GM12878 (cell line): ENCODE measurements at regions not wholly inside any gene's neighbourhood (a gene's known extent, or its start where the extent isn't known, plus 50 kb on each side); places are given as distances from the start of the nearest gene placed in this dataset.

Experiments used
- ATAC-seq: fragments of 200-7000 bp; cut with Tn5 transposase; 3 replicates; pipeline ENCODE4 v1.9.1; 2020; ENCODE audit warnings: mild to moderate bottlenecking, moderate library complexity
- BruUV-seq: library from RNA; stranded (reverse); fragments of 400-500 nt; replicated peaks from 2 replicates; lab custom pipeline; 2021; lab: Mats Ljungman, UMichigan
- CTCF ChIA-PET: fragments of 300-600 bp; sonication (Branson Sonifier 250); formaldehyde crosslinking; extraction: SDS; loops from one replicate; lab custom pipeline; 2021; ENCODE audit warnings: inconsistent platforms; lab: Yijun Ruan, JAX
- POLR2A ChIA-PET: fragments of 350-600 bp; formaldehyde crosslinking; extraction: SDS; loops from one replicate; lab custom pipeline; 2021; ENCODE audit warnings: inconsistent platforms; lab: Charles Lee
- RAD21 ChIA-PET: fragments of 300-600 bp; sonication (Branson Sonifier 250); formaldehyde crosslinking; loops from one replicate; lab custom pipeline; 2023; ENCODE audit warnings: antibody characterized with exemption; ENCODE audit not compliant: unreplicated experiment; lab: Charles Lee
- SMC1A ChIA-PET: fragments of 300-600 bp; sonication (Branson Sonifier 250); formaldehyde crosslinking; loops from one replicate; lab custom pipeline; 2023; ENCODE audit not compliant: unreplicated experiment, uncharacterized antibody; lab: Charles Lee
- DNase-seq: peaks from one replicate; pipeline ENCODE4 v3.0.0-alpha.2; 2011; ENCODE audit warnings: low read depth, low spot score
- FAIRE-seq: peaks from 3 replicates; lab custom pipeline; 2011; peaks lifted over from hg19 to GRCh38; lab: Jason Lieb, UNC
- H2AFZ ChIP-seq: 2 replicates; pipeline ENCODE4 v1.6.0; 2011; ENCODE audit warnings: low read depth, low read length, control low read depth; ENCODE audit not compliant: control insufficient read depth
- H3K27ac ChIP-seq: 2 replicates; pipeline ENCODE4 v1.5.1; 2011; ENCODE audit warnings: control low read depth; ENCODE audit not compliant: control insufficient read depth, insufficient read depth
- H3K27me3 ChIP-seq, 2 experiments: replicated peaks in 1 of 2; 2 replicates each; pipeline versions ENCODE4 v1.6.0 to v1.6.1; 2011; ENCODE audit warnings: low read length in 1 of 2; ENCODE audit not compliant: control insufficient read depth in 2 of 2, insufficient read depth in 2 of 2
- H3K36me3 ChIP-seq, 2 experiments: 2 replicates each; pipeline ENCODE4 v1.5.1; 2011; ENCODE audit warnings: low read length in 1 of 2; ENCODE audit not compliant: control insufficient read depth in 2 of 2, insufficient read depth in 2 of 2
- H3K4me1 ChIP-seq: 2 replicates; pipeline ENCODE4 v1.6.1; 2011; ENCODE audit warnings: mild to moderate bottlenecking, low read length, moderate library complexity, mixed read lengths; ENCODE audit not compliant: control insufficient read depth, insufficient read depth
- H3K4me2 ChIP-seq: 2 replicates; pipeline ENCODE4 v1.6.0; 2011; ENCODE audit warnings: control low read depth; ENCODE audit not compliant: control insufficient read depth, insufficient read depth
- H3K4me3 ChIP-seq: fragments of 200-600 bp; sonication (generic); 2 replicates; pipeline ENCODE4 v1.5.1; 2016
- H3K79me2 ChIP-seq: 2 replicates; pipeline ENCODE4 v1.6.0; 2011; ENCODE audit warnings: low read length; ENCODE audit not compliant: control insufficient read depth, insufficient read depth
- H3K9ac ChIP-seq: 2 replicates; pipeline ENCODE4 v1.8.0; 2011; ENCODE audit warnings: low read length, control low read depth, mixed read lengths; ENCODE audit not compliant: control insufficient read depth, insufficient read depth
- H3K9me3 ChIP-seq: replicated peaks from 3 replicates; pipeline ENCODE4 v1.5.1; 2011; ENCODE audit warnings: mild to moderate bottlenecking, low read length; ENCODE audit not compliant: control insufficient read depth, insufficient read depth
- H4K20me1 ChIP-seq: 2 replicates; pipeline ENCODE4 v1.6.0; 2011; ENCODE audit not compliant: control insufficient read depth, insufficient read depth
- GABPA ChIP-seq: IDR thresholded peaks from 2 replicates; pipeline ENCODE4 v1.6.1; 2014; ENCODE audit warnings: antibody characterized with exemption, low read depth, mild to moderate bottlenecking, inconsistent platforms
- IKZF1 ChIP-seq: fragments of 450-650 bp; conservative IDR thresholded peaks from 2 replicates; pipeline ENCODE4 v1.6.1; 2017; ENCODE audit warnings: antibody characterized with exemption, mild to moderate bottlenecking
- NR2C1 ChIP-seq: fragments of 450-650 bp; IDR thresholded peaks from 2 replicates; pipeline ENCODE4 v1.6.1; 2017; ENCODE audit warnings: antibody characterized with exemption, mild to moderate bottlenecking, moderate library complexity
- RCOR1 ChIP-seq: conservative IDR thresholded peaks from 2 replicates; pipeline ENCODE4 v1.6.1; 2012; ENCODE audit warnings: low read depth, low read length, improper control_type of control experiment
- SIN3A ChIP-seq: IDR thresholded peaks from 2 replicates; pipeline ENCODE4 v1.6.1; 2012; ENCODE audit warnings: low read depth, low read length, improper control_type of control experiment
- SPI1 ChIP-seq: IDR thresholded peaks from 2 replicates; pipeline ENCODE4 v1.6.1; 2011; ENCODE audit warnings: low read depth, mild to moderate bottlenecking, low read length, moderate library complexity, borderline replicate concordance; ENCODE audit not compliant: insufficient read depth
- SUZ12 ChIP-seq: fragments of 200-600 bp; sonication (generic); IDR thresholded peaks from one replicate; pipeline ENCODE4 v1.6.1; 2018; ENCODE audit warnings: antibody characterized with exemption, mild to moderate bottlenecking; ENCODE audit not compliant: unreplicated experiment
- TCF12 ChIP-seq: IDR thresholded peaks from 2 replicates; pipeline ENCODE4 v1.6.1; 2011; ENCODE audit warnings: low read depth, mild to moderate bottlenecking, low read length
- TCF7 ChIP-seq: IDR thresholded peaks from 2 replicates; pipeline ENCODE4 v1.6.1; 2014; ENCODE audit warnings: antibody characterized with exemption, borderline replicate concordance
- ZNF24 ChIP-seq: fragments of 450-650 bp; IDR thresholded peaks from 2 replicates; pipeline ENCODE4 v1.6.1; 2017; ENCODE audit warnings: antibody characterized with exemption, mild to moderate bottlenecking
- WGBS: methylation state at CpG from one replicate; pipeline ENCODE4 v1.1.6; 2016; ENCODE audit warnings: low lambda C conversion rate; ENCODE audit not compliant: insufficient replicate concordance, insufficient coverage; ENCODE audit errors: missing lambda C conversion rate; 5-methylcytosine and 5-hydroxymethylcytosine counted together
- in situ Hi-C: fragments of 300-500 bp; cut with MboI; formaldehyde crosslinking; loops from 9 replicates; pipeline ENCODE4 v1.14.3; 2018; ENCODE audit warnings: mixed read lengths
- intact Hi-C: fragments of 100-400 bp; cut with micrococcal nuclease; formaldehyde crosslinking; loops from one replicate; pipeline ENCODE4 v1.14.2; 2022; ENCODE audit not compliant: unreplicated experiment
- TF ChIP-seq, protein P1 (sequence below): fragments of 450-650 bp; formaldehyde crosslinking; IDR thresholded peaks from 2 replicates; pipeline ENCODE4 v1.4.0; 2020; ENCODE audit warnings: mild to moderate bottlenecking, moderate library complexity
- TF ChIP-seq, protein P2 (sequence below): fragments of 450-650 bp; IDR thresholded peaks from 2 replicates; pipeline ENCODE4 v1.6.1; 2017; ENCODE audit warnings: low read depth, mild to moderate bottlenecking, moderate library complexity
- TF ChIP-seq, protein P3 (sequence below): fragments of 450-650 bp; conservative IDR thresholded peaks from 2 replicates; pipeline ENCODE4 v1.6.1; 2017; ENCODE audit warnings: mild to moderate bottlenecking, moderate library complexity

DNA sequence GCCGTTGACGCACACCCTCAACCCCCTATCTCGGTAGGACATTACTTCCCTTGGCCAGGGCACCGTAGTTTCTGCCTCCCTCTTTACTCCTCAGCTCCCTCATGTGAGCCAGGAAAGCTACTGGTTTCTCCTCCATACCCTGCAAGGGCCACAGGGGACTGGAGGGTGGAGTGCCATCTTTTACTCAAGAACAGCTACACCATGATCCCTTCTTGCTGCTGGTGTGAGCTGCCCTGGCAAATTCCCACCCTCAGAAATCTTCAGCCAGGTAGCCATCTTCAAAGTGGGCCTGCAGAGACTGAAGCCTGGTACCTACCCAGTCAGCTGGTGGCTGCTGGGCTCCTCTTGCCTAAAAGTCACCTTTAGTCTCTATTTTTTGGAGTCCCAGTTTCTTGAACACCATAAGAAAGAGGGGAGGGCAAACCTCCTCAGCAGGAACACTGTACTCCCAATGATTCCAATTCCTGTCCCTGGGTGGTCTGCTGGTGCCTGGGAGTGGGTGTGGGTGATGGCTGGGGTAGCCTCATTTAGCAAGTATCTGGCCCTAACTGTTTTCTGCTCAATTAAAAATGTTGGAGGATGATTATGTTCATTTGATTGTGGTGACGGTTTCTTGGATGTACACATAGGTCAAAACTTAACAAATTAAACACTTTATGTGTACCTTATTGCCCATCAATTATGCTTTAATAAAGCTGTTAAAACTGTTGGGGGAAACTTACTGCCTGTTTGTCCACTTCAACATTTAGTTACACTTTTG, 105.0 kb upstream of the NPY start:
- in situ Hi-C loops (no loop called here), intact Hi-C loops (no loop called here)
- H3K4me3 ChIP-seq: no peak overlapping the region
- H3K9ac ChIP-seq: no peak overlapping the region
- RAD21 ChIA-PET: no interaction called here
- no peak overlapping the region for H3K4me2 ChIP-seq
- no peak for FAIRE-seq
- no peaks in the 10 kb centered on the region for H3K4me1 ChIP-seq
- no peaks in the 10 kb centered on the region for H3K9me3 ChIP-seq
- CTCF ChIA-PET: interaction anchor here (1.0 kb wide), 1 partner anchor 240 kb away, joined by 3 read pairs; no protein-coding TSS in a partner anchor
- WGBS: 33% methylated on average over 5 of the region's 5 CpGs
- H4K20me1 ChIP-seq: no peaks in the 10 kb centered on the region
- H2AFZ ChIP-seq: no peak overlapping the region
- no peak for TF ChIP-seq SIN3A
- TF ChIP-seq, protein P1, sequence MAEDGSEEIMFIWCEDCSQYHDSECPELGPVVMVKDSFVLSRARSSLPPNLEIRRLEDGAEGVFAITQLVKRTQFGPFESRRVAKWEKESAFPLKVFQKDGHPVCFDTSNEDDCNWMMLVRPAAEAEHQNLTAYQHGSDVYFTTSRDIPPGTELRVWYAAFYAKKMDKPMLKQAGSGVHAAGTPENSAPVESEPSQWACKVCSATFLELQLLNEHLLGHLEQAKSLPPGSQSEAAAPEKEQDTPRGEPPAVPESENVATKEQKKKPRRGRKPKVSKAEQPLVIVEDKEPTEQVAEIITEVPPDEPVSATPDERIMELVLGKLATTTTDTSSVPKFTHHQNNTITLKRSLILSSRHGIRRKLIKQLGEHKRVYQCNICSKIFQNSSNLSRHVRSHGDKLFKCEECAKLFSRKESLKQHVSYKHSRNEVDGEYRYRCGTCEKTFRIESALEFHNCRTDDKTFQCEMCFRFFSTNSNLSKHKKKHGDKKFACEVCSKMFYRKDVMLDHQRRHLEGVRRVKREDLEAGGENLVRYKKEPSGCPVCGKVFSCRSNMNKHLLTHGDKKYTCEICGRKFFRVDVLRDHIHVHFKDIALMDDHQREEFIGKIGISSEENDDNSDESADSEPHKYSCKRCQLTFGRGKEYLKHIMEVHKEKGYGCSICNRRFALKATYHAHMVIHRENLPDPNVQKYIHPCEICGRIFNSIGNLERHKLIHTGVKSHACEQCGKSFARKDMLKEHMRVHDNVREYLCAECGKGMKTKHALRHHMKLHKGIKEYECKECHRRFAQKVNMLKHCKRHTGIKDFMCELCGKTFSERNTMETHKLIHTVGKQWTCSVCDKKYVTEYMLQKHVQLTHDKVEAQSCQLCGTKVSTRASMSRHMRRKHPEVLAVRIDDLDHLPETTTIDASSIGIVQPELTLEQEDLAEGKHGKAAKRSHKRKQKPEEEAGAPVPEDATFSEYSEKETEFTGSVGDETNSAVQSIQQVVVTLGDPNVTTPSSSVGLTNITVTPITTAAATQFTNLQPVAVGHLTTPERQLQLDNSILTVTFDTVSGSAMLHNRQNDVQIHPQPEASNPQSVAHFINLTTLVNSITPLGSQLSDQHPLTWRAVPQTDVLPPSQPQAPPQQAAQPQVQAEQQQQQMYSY (CRISPR knock-in tag): no peak
- no peak for TF ChIP-seq SUZ12
- no peak for TF ChIP-seq RCOR1
- TF ChIP-seq TCF7: no peak
- TF ChIP-seq, protein P2, sequence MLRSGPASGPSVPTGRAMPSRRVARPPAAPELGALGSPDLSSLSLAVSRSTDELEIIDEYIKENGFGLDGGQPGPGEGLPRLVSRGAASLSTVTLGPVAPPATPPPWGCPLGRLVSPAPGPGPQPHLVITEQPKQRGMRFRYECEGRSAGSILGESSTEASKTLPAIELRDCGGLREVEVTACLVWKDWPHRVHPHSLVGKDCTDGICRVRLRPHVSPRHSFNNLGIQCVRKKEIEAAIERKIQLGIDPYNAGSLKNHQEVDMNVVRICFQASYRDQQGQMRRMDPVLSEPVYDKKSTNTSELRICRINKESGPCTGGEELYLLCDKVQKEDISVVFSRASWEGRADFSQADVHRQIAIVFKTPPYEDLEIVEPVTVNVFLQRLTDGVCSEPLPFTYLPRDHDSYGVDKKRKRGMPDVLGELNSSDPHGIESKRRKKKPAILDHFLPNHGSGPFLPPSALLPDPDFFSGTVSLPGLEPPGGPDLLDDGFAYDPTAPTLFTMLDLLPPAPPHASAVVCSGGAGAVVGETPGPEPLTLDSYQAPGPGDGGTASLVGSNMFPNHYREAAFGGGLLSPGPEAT: no peak
- no peak for TF ChIP-seq NR2C1
- no peak for TF ChIP-seq IKZF1
- no peak for TF ChIP-seq ZNF24
- TF ChIP-seq, protein P3, sequence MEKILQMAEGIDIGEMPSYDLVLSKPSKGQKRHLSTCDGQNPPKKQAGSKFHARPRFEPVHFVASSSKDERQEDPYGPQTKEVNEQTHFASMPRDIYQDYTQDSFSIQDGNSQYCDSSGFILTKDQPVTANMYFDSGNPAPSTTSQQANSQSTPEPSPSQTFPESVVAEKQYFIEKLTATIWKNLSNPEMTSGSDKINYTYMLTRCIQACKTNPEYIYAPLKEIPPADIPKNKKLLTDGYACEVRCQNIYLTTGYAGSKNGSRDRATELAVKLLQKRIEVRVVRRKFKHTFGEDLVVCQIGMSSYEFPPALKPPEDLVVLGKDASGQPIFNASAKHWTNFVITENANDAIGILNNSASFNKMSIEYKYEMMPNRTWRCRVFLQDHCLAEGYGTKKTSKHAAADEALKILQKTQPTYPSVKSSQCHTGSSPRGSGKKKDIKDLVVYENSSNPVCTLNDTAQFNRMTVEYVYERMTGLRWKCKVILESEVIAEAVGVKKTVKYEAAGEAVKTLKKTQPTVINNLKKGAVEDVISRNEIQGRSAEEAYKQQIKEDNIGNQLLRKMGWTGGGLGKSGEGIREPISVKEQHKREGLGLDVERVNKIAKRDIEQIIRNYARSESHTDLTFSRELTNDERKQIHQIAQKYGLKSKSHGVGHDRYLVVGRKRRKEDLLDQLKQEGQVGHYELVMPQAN: no peak
- TF ChIP-seq SPI1: no peak
- TF ChIP-seq TCF12: no peak
- TF ChIP-seq GABPA: no peak
- TF ChIP-seq, all 136 proteins: peak for 0
- no peak for ATAC-seq
- no peak for DNase-seq
- no peaks in the 10 kb centered on the region; a peak in 2 of 4 replicates for H3K27me3 ChIP-seq
- no peak overlapping the region for H3K27ac ChIP-seq
- ChIA-PET POLR2A (no interaction called here), SMC1A (no interaction called here)
- H3K36me3 ChIP-seq: no peaks in the 10 kb centered on the region
- BruUV-seq: no TSS peak
- no peaks in the 10 kb centered on the region for H3K79me2 ChIP-seq
